Skeletal muscle cell (primary cell): ENCODE measurements at regions not wholly inside any gene's neighbourhood (a gene's known extent, or its start where the extent isn't known, plus 50 kb on each side); places are given as distances from the start of the nearest gene placed in this dataset.

Experiments
- DNase-seq: peaks from one replicate; pipeline ENCODE4 v3.0.0-alpha.2; 2010; ENCODE audit warnings: low read depth
- H3K4me3 ChIP-seq: 2 replicates; pipeline ENCODE4 v1.5.1; 2011; ENCODE audit warnings: low read depth, mild to moderate bottlenecking, control low read depth, low read length, moderate library complexity

DNA sequence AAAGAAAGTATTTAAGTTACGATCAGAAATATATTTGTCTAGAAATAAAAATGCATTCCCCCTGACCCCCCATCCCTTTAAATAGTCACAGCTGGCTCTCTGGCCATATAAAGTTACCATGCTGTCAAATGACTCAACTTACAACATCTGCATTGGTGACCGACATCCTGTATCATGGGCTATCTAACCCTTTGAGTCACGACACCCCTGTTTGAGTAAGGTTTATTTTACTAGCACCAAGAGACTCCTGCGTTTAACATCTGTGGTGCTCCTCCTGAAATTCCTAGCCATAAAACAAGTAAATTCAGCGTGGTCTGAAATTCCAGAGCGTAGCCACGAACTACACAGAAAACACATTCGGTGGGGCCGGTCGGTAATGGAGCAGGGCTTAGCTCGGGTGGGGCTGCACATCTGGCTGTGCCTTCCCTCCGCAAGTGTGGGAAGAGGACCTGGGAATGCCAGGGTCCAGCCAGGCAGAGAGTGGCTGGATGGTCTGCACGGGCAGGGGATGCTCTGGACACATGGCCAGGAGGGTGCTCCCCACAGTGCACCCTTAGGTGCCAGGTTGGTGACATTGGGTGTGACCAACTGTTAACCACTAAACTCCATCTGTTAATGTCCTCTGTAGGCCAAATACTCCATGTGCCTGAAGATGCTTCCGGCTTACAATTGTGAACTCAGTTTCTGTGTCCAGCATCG, 53.0 kb upstream of the CLDN14 start:
- no peak overlapping the region for H3K4me3 ChIP-seq
- no peak for DNase-seq

DNA sequence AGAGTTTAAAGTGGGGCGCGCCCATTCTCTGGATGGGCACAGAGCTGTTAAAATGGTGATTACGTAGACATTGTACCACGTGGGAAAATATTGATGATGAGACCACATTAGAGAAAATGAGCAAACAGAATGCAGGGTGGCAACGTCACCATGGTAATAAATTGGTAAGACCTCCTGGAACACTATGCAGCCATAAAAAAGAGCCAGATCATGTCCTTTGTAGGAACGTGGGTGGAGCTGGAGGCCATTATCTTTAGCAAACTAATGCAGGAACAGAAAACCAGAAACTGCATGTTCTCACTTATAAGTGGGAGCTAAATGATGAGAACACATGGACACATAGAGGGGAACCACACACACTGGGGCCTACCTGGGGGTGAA, 53.5 kb upstream of the CLDN14 start:
- no peak overlapping the region for H3K4me3 ChIP-seq
- DNase-seq: no peak

DNA sequence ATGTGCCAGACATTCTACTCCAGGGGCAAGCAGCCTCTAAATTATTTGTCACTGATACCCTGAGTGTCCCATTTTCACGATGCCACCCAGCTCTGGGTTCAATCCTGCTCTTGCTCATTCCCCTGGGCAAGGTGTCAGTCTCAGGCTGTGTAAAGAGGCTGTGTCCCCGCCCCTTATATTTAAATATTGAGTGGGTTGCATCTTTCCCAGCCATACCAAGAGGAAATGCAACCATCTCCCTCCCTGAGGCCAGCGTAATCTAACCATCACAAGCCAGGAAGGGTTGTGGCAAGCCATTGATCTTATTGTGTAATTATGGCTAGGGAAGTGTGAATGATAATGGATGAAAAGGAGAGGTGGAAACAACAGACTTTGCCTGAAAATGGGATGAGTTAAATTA, 54.7 kb upstream of the CLDN14 start:
- H3K4me3 ChIP-seq: no peak overlapping the region
- DNase-seq: no peak

DNA sequence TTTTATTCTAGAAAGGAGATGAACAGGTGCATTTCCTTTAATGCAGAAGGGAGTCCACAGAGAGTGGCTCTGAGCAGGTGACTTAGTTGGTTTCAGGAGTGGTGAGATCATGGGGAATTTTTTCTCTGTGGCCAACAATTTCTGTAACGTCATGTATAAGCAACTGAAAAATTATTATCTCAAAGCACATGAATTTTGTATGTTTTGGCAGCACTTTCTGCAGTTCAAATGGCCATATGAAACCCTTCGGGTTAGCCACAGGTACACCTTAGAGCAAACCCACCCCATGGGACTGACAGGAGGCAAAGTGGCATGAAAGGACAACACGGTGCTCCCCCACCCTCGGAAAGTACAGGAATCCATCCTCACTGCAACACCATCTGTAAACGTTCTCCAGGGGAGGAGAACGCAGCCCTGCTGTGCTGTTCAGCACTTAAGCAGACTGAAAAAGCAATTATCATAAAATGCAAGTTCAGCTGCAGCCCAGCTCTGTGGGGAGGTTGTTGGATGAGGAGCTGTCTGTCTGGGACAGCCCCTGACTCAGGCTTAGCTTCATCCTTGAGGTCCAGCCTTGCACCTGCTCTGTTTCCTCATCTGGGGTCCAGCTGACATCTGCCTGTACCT, 55.8 kb upstream of the CLDN14 start:
- H3K4me3 ChIP-seq: no peak overlapping the region
- no peak for DNase-seq

DNA sequence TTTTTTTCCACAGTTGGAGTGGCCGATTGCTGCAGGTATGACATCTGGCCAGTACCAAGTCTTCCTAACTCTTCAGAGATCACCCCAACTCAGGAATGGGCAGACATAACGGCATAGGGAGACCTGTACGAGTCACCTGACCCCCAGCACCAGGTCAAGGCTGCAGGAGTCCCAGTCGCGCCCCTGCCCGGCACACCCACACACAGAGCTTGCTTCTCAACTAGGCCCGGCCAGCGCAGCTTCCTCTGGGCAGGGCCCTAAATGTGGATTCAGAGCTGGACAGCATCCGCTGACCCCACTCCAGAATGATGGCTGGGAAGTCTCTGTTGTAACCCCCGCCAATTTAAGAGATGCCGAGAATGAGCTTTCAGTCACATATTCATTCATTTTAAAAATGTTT, 58.8 kb upstream of the CLDN14 start:
- DNase-seq: no peak
- no peak overlapping the region for H3K4me3 ChIP-seq

DNA sequence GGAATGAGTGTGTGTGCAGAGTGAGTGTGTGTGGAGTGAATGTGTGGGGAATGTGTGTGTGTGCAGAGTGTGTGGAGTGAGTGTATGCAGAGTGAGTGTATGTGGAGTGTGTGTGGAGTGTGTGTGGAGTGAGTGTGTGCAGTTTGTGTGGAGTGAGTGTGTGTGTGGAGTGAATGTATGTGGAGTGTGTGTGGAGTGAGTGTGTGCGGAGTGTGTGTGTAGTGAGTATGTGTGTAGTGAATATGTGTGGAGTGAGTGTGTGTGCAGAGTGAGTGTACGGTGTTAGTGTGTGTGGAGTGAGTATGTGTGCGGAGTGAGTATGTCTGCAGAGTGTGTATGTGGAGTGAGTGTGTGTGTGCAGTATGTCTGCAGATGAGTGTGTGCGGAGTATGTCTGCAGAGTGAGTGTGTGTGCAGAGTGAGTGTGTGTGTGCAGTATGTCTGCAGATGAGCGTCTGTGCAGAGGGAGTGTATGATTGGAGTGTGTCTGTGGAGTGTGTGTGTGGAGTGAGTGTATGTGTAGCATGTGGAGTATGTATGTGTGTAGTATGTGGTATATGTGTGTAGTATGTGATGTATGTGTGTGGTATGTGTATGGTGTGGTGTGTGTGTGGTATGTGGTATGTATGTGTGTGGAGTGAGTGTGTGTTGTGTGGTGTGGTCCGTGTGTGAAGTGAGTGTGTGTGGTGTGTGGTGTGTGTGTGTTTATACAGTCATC, 59.7 kb upstream of the CLDN14 start:
- no peak for DNase-seq
- no peak overlapping the region for H3K4me3 ChIP-seq

DNA sequence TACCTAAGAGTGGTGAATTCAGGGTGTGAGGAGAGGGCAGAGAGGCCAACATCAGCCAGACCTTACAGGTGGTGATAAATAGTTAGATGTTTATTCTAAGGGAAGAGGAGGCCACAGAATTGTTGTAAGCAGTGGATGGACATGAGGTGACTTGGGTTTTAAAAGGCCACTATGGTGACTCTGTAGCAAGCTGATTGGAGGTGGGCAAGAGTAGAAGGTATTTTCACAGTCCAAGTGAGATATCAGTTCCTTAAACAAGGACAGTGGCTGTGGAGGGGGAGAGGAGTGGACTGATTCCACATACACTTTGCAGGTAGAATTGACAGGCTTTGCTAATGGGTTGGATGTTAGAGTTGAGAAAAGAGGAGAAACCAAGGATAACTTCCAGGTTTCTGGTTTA, 60.8 kb upstream of the CLDN14 start:
- DNase-seq: no peak
- no peak overlapping the region for H3K4me3 ChIP-seq

DNA sequence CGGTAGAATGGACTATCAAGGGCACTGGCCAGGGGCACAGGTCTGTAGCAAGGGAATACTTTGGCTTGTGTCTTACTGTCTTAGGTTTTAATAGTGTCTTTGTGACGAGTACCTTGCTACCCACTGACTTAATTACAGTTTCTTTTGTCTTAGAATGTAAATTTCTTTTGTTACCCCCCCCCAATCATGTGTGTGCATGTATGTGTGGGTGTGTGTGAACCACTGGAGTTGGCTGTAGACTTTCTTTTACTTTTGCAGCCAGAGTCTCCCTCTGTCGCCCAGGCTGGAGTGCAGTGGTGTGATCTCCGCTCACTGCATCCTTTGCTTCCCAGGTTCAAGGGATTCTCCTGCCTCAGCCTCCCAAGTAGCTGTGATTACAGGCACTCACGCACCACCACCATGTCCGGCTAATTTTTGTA, 61.8 kb upstream of the CLDN14 start:
- DNase-seq: no peak
- no peak overlapping the region for H3K4me3 ChIP-seq

DNA sequence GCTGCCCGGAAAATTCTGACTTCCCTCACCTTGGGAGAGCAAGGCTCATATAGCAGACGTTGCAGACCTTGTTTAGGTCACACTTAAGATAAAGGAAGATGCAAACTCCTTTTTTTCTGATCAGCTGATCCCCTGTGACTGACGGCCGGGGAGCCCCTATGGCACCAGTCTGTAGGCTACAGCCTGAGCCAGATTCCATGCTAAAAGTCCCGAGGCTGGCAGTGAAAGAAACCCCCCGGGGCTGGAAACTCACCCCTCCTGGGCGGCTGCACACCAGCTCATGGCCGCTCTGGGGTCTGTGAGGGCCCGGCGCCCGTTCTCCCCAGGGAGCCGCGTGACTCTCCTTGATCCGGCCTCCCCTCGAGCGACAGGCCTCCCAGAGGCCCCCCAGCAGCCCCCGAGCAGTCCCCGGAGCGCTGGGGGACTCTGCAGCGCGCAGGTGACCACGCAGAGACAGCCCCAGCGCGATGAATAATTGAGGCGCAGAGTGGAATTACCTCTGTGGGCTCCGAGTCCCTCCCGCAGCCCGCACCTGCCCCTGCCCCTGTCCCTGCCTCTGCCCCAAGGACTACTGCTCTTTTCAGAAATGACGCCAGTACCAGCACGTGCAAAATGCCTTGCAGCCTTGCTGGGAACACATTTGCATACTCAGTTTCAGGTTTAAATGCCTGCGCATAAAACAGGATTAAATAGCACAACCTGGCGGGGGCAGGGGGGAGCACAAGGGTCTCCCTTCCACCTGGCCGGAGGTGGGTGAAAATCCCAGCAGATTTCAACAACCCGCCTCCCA, 62.6 kb upstream of the CLDN14 start:
- DNase-seq: no peak
- no peak overlapping the region for H3K4me3 ChIP-seq

DNA sequence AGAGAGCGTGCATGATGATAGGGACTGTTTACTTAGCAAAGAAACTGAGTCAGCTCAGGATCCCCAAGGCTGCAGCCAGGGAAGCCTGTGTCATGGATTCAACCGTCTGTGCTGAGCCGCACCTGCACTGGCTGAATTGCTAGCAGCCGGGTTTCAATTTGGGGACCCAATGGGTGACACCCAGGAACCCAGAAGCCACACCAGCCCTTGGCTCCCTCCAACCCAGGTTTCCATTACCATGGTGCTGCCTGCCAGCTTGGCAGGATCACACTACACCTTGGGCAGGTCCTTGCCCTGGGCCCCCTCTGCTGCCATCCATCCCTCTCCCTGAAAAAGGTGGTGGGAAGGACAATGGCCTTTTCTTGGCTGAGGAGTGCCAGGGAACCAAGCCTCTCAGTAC, 64.0 kb upstream of the CLDN14 start:
- H3K4me3 ChIP-seq: no peak overlapping the region
- no peak for DNase-seq

DNA sequence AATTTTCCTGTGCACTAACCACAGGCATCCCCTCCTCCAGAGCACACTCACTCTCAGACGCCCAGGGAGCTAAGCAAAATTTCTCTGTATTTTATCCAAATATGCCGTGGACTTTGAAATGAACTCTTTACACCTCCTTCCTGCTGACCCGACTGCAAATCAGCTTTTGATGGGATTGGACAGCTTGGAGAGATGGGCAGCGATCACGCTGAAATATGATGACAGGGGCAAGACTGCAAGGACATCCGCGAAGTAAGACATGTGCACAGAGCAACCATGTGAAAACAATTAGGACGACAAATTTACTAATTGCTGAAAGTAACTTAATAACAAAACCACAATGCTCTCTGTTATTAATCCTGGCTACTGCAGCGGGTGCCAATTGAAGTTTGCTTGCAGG, 64.6 kb upstream of the CLDN14 start:
- H3K4me3 ChIP-seq: no peak overlapping the region
- DNase-seq: no peak

DNA sequence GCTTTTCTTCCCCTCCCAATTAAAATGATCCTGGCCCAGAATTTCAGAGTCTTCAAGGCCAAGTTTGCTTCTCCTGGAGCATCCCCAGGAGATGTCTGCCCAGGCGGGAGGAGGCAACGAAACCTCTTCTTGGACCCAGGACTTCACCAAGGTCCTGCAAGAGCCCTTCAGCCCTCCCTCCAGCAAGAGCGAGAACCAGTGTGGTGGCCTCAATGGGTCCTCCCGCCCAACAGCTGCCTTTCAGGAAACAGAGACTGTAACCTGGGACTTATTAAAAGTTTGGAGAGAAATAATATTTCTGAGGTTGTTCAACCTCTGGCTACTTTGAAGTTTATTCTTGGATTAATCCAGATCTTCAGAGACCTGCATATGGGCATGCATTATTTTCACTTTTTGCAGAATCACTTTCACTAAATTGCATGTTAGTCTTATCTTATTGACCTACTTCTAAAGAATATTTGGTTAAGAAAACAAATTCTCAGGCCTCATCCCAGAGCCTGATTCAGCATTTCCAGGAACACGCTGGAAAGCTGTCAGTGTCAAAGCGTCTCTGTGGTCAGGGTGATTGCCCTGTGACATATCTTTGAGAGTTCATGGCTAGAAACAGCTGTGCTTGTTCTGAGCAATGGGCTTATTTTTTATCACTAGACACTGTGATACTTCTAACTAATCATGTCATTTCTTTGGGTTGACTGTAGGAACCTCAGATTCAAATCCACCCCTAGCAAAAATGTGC, 66.0 kb upstream of the CLDN14 start:
- no peak overlapping the region for H3K4me3 ChIP-seq
- DNase-seq: no peak

DNA sequence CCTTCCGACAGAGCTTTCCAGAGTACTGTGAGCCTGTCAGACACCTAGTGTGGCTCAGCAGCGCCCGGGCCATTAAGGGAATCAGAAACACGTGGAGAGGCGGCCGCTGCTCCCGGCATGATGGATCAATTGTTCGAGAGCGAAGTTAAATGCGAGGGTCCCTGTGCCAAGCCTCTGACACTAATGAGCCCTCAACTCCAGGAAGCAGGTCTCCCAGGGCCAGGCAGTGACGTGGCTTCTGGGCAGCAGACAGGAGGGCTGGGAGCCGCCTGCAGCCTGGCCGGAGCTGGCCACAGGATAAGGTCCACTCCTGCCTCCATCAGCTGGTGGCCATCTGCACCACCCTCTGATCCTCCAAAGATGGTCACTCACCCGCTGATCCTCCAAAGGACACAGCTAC, 67.5 kb upstream of the CLDN14 start:
- DNase-seq: no peak

DNA sequence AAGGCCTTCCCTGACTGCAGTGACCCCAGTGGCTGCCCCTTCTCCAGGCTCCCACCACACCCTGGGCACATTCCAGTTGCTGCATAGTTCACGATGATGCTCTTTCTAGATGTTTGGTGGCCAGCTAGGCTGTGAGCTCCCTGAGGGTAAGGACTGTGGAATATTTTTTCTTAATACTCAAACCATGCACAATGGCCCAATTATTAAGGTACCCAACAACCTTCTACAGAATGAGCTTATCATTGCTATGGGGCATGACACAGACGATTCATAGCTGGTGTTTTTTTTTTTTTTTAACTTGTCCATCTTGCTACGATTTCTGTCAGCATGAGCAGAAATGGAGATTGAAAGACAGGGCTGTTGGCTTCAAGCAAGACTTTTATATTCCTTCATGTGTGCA, 68.9 kb upstream of the CLDN14 start:
- DNase-seq: no peak
- no peak overlapping the region for H3K4me3 ChIP-seq

More for the DNA sequence above, 67.5 kb upstream of the CLDN14 start:
- H3K4me3 ChIP-seq: no peak overlapping the region

DNA sequence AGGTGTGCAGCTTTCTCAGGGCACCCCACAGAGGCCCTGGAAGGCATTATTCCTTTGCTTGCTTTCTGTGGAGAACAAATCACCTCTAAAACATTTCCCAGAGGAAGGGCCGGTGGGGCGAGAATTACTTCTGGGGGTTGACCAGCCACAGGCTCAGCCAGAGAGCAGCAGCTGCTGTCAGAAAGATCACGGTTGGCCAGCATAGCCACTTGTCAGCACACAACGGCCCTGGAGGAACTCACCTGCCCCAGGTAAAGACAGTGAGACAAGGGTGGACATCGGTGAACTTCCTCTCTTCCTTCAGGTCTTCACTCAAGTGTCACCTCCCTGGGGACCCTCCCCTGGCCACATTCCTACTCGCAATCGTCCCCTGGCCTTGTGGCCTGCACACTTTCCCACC, 69.5 kb upstream of the CLDN14 start:
- H3K4me3 ChIP-seq: no peak overlapping the region
- no peak for DNase-seq

DNA sequence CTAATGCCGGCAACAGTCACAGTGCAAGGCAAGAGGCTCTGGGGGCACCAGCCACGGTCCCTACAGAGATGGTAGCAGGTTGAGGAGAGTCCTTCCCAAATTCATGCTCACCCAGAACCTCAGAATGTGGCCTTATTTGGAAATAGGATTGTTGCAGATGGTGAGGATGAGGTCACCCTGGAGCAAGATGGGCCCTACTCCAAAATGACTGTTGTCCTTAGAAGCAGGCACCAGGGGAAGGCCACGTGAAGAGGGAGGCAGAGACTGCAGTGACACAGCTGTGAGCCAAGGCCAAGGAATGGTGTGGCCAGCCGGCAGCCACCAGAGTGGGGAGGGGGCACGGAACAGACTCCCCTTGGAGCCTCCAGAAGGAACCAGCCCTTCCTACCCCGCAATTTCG, 70.8 kb upstream of the CLDN14 start:
- no peak for DNase-seq
- H3K4me3 ChIP-seq: no peak overlapping the region

DNA sequence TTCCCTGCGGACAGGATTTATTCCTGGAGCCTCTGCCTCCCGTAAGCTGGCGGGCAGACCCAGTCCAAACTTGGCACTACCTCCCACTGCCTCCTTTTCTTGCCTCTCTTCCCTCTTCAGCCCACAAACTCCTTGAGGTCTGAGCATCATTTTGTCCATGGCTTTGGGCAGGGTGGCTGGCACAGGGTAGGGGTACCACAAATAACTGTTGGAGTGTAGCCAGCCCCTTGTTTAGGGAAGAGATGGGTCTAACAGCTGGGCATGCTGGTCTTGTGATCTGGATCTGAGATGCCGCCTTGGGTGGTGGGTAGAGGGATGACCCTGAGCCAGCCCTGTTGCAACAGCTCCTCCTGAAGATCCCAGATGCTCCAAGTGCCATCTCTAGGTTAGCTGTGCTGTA, 71.4 kb upstream of the CLDN14 start:
- no peak for DNase-seq
- no peak overlapping the region for H3K4me3 ChIP-seq

DNA sequence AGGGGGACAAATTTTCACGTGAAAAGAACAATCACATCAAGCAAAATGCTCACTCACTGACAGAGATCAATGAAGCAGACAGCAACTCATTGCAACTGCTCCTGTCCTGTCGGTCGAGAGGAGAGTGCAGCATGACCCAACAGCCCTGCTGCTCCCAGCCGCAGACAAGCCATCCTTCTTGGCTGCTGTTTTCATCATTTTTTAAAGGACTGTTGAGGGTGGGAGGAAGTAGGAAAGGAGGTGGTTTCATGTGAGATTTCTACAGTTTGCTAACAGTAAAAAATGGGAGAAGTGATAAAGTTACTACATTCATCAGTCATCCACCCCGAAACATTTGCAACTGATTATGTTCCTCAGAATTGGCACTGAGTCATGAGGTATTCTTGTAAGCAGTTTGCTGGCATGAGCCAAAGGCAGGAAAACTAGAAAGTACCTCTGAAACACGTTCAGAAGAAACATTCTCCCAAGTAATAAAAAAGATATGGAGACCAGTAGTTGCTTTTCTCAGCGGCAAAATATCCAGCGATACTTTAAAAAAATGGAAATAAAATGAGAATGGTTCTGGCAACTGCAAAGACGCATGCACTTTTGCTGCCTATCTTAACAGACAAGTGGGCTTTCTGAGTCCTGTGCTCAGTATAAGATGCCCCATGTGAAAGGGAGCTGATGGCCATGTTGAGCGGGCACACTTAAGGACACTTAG, 72.0 kb upstream of the CLDN14 start:
- no peak overlapping the region for H3K4me3 ChIP-seq
- DNase-seq: peak; percentile 53

DNA sequence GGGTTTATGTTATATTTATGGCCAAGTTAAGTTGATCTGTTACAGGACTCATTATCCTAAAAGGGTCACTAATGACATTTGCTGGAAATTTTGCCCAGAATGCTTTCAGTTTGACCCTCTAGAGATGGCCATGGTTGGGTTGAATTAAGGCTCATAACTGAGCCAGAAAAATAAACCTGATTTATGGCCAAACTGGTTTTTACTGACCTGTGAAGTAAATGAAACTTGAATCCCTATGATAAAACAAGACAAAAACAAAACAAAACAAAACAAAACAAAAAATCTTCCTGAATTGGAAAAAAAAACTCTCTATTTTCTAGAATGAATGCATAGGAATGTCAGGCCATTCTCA, 72.5 kb upstream of the CLDN14 start:
- no peak overlapping the region for H3K4me3 ChIP-seq
- DNase-seq: no peak
